RPMI8226 (cell line): ENCODE measurements at regions not wholly inside any gene's neighbourhood (a gene's known extent, or its start where the extent isn't known, plus 50 kb on each side); places are given as distances from the start of the nearest gene placed in this dataset.

Experiments used
- DNase-seq: peaks from one replicate; pipeline ENCODE4 v3.0.0-alpha.2; 2015

DNA sequence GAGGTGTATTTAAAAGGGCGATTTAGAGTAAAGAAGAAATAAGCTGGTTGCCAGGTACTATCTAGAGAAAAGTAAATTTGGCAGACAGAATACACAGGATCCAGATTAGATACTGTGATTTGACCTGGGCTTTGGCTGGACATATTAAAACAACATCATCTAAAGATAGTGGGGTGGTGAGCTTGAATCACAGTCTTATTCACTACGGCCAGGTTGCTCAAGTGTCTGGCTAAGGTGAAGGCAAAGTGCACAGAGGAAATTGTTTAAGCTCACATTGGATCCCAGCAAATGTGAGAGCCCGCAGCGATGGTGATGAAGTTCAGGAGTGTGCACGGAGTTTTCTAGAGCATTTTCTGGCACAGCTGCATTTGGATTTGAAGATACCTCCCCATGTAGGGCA, 398.2 kb upstream of the MEF2C start:
- no peak for DNase-seq

DNA sequence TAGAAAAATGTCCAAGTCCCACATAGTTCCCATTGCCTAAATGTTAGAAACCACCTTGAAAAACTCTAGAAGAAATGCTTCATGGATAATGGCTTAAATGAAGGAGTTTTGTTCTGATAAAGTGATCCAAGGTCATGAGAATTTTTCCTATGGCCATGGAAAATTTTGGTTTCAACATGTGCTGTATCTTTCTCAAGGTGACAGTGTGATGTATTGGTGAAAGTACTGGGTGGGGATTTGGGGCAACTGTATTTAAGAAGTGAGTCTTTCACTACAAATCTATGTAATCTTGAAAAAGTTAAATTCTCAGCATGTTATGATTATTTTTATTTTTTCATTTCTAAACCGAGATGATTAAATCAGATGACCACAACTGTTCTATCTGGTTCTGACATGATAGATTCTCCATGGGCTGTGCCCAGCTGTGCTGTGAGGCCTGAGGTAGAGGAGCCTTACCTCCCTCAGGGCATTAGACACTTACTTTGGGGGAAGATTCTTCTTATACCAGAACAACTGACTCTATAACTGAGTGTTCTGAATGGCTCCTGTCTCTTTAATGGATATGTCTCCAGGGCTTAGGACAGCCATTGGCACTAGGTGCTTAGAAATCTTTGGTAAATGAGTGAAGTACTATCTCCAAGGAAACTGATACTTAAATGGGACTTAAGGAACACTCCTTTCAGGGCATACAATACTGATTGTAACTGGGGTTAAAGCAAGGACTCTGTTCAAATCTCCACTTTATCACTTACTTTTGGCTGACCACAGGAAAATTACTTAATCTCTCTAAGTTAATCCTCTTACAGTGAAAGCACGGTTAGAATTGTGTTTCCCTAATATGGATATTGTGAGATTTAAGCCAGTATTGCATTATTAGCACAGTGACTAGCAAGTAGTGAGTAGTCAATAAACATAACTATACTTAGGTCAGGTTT, 397.4 kb upstream of the MEF2C start:
- no peak for DNase-seq

DNA sequence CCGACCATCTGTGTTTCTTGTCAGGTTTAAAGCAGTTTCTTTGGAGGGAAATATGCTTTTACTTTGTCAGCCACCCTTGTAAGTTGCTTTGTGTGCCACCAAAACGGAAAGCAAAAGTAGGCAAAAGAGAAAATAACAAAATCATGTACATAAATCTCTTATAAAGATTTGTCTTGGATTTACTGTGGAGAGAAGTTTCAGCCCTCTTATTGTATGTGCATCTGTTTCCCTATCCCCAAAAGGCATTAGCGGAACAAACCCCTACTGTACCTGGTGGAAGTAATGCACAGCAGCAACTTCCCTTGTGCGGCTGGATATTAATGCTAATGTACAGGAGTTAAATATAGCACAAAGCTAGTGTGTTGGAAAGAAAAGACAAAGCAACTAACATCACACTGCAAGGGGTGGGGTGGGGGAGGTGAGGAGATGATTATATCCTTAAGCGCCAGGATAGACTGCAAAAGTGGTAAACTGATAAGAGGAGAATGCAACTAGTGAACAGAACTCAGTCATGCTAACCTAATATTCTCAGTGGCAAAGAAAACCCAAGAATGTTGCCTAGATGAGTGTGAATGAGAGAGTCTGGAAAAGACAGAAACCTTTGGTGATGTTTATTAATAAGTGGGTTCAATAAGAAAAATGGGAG, 396.5 kb upstream of the MEF2C start:
- DNase-seq = no peak

DNA sequence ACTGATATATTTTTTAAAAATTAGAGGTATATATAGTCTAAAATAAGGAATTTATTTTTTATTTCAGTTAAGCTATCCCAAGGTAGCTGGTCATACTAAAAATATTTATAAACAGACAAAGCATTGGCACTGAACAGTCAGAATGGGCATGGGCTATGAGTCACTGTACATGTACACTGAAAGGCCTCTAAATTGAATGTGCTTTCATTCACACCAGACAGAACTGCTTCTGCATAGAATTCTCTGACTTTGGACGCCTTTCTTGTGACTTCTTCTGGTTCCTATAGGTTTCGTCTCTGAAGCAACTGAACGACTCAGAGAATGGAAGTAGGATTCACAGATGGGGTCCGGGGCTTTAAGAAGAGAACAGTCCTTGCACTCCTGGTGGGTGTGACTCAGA, 394.8 kb upstream of the MEF2C start:
- DNase-seq = no peak

DNA sequence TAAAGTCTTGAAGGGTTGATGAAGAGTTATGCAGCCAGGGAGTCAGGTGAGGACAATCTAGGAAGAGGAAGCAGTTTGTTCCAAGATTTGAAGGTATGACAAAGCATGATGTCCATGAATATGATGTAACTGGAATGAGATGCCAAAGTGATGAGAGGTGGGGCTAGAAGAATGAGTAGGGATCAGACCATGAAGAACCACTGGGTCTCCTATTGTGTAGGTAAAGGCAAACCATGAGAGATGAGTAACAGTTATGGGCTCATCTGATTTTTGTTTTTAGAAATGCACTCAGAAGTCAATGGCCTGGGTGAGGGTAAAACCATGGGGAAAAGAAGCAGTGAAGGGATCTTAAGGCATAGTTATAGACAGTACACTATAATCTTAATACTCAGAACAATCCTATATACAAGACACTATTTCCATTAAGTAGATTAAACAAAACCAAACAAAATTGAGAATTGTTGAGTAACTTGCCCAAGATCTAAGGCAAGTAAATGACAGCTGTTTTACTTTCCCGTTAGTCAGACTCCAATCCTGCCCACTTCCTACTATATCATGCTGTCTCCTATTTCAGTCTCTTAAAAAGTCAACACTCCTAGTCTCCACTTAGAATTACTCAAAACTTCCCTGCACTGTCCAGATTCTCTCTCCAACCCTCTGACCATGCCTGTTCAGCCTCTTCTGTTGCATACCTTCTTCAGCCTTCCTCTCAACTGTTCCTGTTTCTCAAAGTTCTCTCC, 393.8 kb upstream of the MEF2C start:
- no peak for DNase-seq

DNA sequence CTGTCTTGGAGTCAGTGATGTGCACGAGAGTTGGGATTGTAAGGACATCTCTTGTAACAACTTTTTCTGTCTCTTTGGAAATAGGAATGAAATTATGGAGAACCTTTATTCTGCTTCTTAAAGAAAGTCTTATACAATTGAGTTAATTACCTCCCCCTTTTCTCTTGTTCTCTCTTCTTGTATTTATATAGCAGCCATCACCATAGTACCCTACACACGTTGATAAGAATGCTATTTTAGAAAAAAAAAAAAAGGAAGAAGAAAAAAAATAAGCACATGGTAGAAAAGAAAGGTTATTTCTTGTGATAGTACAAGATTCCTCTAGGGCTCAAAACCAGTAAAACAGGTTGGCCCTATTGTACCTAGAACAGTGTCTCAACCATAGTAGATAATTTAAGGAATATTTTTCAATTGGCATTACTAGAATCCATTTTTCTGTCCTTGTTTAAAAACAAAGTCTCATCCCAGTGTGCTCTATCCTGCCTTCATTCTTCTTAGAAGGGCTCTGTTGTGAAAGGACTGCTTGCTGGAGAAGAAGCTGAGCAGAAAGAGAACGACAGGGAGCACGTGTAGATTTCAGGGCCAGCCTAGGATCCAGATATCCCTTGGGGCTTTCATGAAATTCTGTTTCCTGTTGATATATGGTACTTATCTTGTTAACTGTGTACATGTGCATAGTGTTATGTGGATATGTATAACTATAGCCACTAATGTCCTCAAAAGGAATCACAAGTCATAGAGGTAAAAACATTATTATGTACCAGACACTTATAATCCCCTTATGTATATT, 392.3 kb upstream of the MEF2C start:
- no peak for DNase-seq

DNA sequence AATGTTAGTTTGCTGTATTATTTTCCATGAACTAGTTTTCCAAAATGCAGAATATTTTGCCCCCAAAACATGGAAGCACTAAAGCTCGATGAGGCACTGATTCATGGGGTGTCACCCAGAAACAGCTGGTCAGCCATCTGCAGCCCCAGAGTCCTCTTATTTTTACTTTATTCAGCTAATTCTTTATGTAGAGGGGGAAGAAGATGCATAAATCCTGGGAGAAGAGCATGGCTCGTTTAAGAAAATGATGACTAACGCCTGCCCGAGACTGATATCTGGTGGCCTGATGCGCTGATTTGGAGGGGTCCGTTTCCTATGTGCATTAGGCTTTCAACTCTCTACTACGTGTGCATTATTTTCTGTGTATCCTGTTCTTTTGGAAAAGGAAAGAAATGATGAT, 390.3 kb upstream of the MEF2C start:
- DNase-seq = no peak

DNA sequence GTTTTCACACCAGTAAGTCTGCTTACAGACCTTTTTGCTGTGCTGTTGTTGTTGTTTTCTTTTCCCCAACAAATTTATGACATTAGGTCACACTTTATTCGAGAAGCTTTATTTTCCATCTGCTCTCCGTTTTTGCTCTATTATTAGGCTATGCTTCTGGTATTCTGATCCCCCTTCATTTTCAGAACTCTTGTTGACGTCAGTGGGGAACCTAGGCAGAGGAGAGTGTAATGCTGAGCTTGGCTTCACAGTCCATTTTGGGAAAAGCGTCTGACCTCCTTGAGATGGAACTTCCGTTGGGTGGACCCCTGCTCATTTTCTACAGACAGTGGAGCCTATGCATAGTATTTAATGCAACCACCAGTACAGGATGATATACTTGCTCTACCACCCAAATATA, 387.9 kb upstream of the MEF2C start:
- peak; percentile 15 for DNase-seq

DNA sequence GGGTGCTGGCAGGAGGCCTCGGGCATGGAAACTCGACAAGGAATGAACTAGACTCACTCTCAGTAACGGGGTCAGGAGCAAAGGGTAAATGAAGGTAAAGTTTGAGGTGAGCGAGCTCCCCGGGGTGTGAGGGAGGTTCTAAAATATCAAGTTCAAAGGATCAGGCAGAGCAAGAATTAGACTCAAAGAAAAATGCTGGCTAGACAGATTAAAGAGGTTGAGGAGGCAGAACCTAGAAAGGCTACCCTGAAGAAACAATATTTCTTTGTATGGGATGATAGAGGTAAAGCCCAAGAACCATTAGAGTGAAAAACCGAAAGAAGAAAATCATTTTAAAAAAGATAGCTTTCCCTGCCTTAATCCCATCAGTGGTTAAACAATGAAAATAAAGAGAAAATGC, 386.7 kb upstream of the MEF2C start:
- no peak for DNase-seq

DNA sequence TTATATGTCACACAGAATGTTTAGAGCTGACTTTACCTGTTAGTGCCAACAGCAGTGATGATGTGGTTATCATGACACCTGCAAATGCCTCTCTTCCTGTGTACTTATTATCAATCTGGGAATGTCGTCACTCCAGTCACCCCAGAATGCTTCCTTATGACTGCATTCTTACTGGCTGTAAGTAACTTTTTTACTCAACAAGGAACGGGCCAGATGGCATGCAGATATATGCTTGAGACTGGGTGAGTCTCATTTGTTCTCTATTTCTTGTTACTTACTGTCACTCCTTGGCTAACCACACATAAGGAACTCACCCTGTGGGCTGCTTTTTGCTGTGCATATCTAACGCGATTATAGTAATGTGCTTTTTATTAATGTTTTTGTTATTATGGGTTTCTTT, 385.5 kb upstream of the MEF2C start:
- DNase-seq = no peak

DNA sequence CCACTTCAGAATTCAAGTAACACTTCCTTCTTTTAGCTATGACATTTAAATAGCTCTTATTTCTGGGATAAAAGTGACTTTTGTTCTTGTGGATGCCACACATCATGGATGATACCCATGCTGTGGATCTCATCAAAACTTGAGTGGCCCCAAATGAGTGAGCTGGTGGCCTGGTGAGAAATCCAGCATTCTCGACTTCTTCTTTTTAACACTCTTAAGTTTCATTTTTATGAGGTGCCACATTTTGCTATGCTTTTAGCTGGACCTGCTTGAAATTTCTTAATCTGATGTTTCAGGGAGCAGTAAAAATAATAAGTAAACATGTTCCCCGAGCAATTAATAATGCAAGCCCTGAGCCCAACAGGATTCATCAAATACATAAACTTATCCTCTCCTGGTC, 384.8 kb upstream of the MEF2C start:
- no peak for DNase-seq

DNA sequence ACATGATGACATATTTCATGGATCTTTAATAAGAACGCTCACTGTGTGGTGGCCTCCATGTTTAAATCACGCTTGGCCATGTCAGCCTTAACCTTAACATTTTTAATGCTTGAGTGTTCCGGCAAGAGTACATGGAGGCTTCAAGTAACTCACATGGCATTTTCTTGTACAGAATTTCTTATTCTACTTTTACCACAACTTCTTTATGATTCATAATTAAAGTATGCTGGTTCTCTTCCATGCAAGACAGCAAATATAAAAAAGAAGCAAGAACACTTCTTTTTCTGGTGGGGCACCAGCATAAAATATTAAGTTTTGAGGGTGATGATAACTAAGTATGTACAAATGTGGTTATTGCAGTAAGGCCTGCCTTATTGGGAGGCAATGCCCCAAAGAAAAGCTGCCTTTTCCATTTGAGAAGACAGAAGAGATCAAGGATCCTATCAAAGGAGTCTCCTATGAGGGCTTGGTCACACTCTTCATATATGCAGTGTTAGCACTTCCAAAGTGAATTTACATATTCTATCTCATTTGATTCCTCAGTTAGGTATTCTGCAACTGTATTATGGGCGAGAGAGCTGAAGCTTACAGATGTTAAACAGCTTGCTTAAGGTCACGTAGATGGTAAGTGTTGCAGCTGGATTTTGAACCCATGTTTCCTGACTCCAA, 382.7 kb upstream of the MEF2C start:
- no peak for DNase-seq

DNA sequence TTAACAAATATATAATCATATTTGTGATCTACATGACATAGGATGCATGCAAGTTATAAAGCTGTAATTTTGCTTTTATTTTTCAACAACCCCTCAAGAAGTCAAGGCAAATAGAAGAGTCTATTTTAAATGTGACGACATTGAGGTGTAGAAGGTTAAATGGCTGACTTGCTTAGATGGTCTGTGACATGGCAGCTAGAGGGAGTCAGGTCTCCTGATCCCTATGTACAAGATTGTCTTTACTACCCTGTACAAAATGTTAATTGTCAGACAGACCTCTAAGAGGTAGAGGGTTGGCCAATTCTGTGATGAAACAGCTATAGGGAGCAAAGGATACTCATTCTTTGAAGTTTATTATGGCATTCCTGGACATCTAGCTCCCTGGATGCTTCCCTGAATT, 380.9 kb upstream of the MEF2C start:
- no peak for DNase-seq

DNA sequence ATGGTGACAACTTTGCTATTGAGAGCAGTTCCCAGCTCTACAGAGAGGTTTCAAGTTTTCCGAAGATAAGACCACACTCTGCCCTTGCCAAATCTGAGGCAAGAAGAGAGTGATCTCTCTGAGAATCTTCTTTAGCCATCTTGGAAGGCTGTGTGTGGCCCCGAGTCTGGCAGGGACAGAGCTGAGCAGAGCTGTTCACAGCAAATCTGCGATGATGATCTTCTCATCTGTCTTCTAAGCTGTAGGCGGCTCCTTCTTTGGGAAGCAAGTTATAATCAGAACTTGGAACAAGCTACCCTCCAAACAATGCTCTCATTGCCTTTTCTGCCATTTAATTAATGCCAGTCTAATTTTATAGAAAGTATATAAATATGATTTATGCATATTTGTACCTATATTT, 379.0 kb upstream of the MEF2C start:
- no peak for DNase-seq

DNA sequence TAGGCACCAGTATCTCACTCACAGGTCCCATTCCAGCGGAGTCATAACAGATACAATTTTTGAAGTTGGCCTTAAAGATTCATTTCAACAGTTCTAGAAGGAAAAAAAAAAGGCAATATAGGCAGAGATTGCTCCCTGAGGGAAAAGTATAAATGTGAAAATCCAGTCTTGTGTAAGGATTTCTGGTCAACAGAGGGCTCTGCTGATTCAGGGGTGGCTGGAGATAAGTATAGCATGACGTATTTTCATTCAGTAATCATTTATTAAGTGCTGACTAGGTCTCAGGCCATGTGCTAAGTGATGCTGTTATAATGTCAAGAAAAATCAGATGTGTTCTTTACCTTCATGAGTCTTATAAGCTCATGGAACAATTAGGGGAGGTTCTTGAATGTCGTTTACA, 377.3 kb upstream of the MEF2C start:
- no peak for DNase-seq

DNA sequence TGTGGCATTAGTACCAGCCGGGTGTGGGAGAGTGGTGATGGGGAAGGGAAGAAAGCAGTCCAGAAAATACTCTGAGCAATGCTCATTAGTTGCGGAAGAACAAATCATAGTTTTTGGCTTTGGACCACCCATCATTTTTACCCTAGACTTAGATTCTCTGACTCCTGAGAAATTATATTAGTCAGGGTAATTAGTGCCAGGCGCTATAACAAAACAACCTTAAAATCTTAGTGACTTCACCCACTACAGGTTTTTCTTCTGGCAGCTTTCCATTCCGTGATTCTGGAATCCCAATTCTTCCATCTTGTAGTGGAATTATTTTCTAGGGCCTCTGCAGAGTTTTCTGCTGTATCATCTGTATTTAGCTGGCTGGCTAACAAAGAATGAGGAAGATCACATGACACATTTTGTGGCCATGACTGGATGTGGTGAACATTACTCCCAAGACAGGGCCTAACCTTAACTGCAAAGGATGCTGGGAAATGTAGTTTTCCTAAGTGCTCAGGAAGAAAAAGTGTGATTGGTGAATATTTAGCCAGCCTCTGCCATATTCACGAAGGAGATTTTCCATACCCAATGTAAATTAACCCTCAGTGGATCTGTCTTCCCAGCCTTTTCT, 373.0 kb upstream of the MEF2C start:
- DNase-seq = peak; percentile 38

DNA sequence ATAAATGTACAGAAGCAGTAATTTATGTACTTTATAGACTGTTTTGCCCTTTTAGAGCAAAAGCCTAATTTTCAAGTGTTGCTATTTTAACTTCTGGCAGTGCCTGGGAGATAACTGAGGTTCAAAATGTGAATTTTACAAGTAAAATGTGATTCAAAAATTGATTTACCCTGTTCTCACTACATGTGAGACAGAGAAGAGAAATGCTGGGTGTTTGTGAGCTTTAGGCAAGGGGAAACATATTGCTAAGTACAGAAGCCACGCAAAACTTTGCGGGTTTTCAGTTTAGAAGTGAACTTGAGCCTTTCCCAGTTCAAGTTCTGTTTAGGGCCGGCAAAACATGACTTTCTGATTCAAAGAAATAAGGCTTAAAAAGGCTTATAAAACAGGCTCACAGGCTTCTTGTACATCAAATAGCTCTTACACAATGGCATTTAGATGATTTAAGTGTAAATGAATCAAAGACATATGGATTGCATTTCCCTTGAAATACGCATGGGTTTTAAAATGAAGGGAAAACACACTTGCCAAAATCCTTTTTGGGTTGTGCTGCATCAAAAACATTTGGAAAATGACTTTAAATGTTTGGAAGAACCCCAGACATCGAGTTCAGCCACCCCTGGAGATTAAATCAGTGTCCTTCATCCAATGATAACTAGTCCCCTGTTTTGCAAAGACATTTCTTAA, 370.8 kb upstream of the MEF2C start:
- DNase-seq = no peak

DNA sequence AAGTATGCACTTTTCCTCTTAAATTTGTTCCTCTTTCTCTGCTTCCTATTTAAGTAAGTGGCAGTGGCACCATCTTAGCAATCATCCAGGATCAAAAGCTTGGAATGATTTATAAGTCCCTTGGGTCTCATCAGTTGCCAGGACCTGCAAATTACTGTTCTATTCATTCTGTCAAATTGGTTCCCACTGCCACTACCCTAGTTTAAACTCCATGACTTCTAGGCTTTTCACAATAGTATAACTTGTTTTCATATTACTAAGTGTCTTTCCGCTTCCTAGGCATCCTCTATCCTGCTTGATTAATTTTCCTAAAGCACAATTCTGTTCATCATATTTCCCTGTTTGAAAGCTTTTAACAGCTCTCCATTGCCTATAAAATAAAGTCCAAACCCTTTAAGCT, 363.9 kb upstream of the MEF2C start:
- no peak for DNase-seq

DNA sequence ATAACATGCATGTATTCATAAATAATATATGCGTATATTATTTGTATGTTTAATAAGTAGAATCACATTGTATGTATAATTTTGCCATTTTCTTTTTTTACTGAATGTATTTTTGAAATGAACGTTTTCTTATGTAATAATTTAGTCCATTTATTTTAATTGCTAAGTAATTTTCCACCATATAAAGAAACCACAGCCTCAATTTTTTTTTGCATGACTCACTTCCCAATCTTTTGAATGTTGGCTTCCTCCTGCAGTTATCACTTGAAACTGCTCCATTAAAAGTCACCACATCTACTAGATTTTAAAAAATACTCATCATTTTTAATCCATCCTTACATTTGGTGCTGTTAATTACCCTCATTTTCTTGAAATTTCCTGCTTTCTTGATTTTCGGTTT, 363.3 kb upstream of the MEF2C start:
- DNase-seq = no peak

DNA sequence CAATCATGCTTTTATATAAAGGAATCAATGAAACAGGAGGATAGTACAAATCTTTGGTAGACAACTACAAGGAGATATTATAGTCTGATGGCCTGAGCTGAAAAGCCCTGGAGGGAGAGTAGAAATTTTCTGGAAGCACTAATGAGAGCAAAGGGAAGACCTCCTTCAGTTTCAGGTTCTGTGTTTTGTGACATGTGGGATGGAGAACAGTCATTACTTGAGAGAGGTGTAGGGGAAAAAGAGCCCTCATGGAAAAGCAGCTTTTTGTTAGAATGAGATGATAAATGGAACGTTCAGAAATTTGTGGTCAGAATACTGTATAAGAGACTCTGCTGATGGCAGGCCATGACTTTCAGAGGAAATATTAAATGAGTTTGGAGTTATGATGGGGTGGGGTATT, 360.6 kb upstream of the MEF2C start:
- DNase-seq = no peak

DNA sequence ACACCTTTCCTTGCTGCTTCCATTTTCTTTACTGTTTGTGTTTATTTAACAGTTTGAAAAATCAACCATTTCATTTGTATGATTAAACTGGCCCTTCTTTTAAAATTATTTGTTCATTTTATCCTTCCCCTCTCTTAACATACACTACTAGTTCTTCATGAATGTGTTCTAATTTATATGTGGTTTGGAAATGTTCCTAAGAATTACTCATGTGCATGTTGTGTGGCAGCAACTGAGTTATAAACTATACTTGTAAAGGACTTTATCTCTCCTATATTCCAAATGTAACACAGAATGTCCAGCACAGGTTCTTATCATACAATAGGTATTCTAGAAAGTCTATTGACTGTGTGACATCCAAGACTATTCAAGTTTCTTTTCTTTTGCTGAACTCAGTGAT, 358.2 kb upstream of the MEF2C start:
- DNase-seq = no peak
